ENCODE measurements at regions not wholly inside any gene's neighbourhood (a gene's known extent, or its start where the extent isn't known, plus 50 kb on each side); places are given as distances from the start of the nearest gene placed in this dataset.

DNA sequence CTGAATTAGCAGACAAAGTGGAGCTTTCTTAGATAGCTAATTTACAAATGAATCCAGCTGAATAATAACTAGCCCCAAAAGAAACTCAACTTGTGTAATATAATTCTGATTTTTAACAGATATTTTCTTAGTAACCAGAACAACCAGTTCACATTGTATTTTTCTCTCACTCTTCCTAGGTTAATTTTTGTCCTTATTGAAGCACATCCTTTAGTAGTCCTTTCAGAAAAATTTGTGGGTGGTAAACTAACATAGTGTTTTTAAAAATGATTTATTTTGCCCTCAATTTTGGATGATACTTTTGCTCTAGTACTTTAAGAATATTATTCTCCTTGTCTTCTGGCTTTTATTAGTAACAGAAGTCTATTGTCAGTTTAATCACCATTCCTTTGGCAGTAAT, 190.6 kb upstream of the SLC39A10 start:
- TF ChIP-seq, protein P1, sequence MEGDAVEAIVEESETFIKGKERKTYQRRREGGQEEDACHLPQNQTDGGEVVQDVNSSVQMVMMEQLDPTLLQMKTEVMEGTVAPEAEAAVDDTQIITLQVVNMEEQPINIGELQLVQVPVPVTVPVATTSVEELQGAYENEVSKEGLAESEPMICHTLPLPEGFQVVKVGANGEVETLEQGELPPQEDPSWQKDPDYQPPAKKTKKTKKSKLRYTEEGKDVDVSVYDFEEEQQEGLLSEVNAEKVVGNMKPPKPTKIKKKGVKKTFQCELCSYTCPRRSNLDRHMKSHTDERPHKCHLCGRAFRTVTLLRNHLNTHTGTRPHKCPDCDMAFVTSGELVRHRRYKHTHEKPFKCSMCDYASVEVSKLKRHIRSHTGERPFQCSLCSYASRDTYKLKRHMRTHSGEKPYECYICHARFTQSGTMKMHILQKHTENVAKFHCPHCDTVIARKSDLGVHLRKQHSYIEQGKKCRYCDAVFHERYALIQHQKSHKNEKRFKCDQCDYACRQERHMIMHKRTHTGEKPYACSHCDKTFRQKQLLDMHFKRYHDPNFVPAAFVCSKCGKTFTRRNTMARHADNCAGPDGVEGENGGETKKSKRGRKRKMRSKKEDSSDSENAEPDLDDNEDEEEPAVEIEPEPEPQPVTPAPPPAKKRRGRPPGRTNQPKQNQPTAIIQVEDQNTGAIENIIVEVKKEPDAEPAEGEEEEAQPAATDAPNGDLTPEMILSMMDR (IDR thresholded peaks at IDR 0.05) = no peak
- TF ChIP-seq POLR2A (IDR thresholded peaks at IDR 0.05) = no peak
